ENCODE measurements at regions not wholly inside any gene's neighbourhood (a gene's known extent, or its start where the extent isn't known, plus 50 kb on each side); places are given as distances from the start of the nearest gene placed in this dataset.

GRCh38 chr6:147081076-147081609 lies 123.1 kb upstream of the STXBP5 start:
- H3K27ac ChIP-seq (ENCODE audit: insufficient read depth in 1 of 2, low read depth in 1 of 2, low read length in 2 of 2, poor library complexity in 1 of 2, severe bottlenecking in 2 of 2) = no peak overlapping the region
- no peaks in the 10 kb centered on the region for H3K27me3 ChIP-seq (replicated peaks in 2 of 5; ENCODE audit: control insufficient read depth in 4 of 5, insufficient read depth in 5 of 5, low read length in 4 of 5)
- H3K9me3 ChIP-seq (ENCODE audit: control extremely low read depth in 1 of 5, control insufficient read depth in 4 of 5, insufficient read depth in 2 of 5, low read depth in 1 of 5, low read length in 4 of 5) = no peaks in the 10 kb centered on the region
- no CpG with 5 or more reads among the region's 3 CpGs for WGBS (ENCODE audit: insufficient coverage)
- H3K36me3 ChIP-seq (ENCODE audit: control insufficient read depth in 4 of 4, insufficient read depth in 4 of 4, low read length in 3 of 4) = no peaks in the 10 kb centered on the region
- DNase-seq = no peak
- no peak overlapping the region for H3K4me3 ChIP-seq (ENCODE audit: control insufficient read depth in 1 of 7, extremely low read depth in 1 of 7, insufficient read depth in 4 of 7, low read depth in 2 of 7, low read length in 6 of 7)
- CTCF ChIA-PET = no interaction called here
- peaks cover 0 to 3% (median 1%) of the 10 kb centered on the region in 4 experiments for H3K4me1 ChIP-seq (ENCODE audit: control extremely low read depth in 1 of 4, control insufficient read depth in 4 of 4, insufficient read depth in 4 of 4, low read length in 3 of 4)
- POLR2A ChIA-PET = no interaction called here

GRCh38 chr6:147087641-147088040 lies 116.6 kb upstream of the STXBP5 start:
- no peak overlapping the region for H3K4me3 ChIP-seq (ENCODE audit: control insufficient read depth in 1 of 7, extremely low read depth in 1 of 7, insufficient read depth in 4 of 7, low read depth in 2 of 7, low read length in 6 of 7)
- peaks cover 0 to 2% (median 0%) of the 10 kb centered on the region in 4 experiments for H3K36me3 ChIP-seq (ENCODE audit: control insufficient read depth in 4 of 4, insufficient read depth in 4 of 4, low read length in 3 of 4)
- H3K27ac ChIP-seq (ENCODE audit: insufficient read depth in 1 of 2, low read depth in 1 of 2, low read length in 2 of 2, poor library complexity in 1 of 2, severe bottlenecking in 2 of 2) = no peak overlapping the region
- ChIA-PET POLR2A (no interaction called here), CTCF (interaction anchor here (1.4 kb wide), 1 partner anchor 29 kb away, joined by 3 read pairs; no protein-coding TSS in a partner anchor)
- H3K27me3 ChIP-seq (replicated peaks in 2 of 5; ENCODE audit: control insufficient read depth in 4 of 5, insufficient read depth in 5 of 5, low read length in 4 of 5) = no peaks in the 10 kb centered on the region
- no peaks in the 10 kb centered on the region for H3K4me1 ChIP-seq (ENCODE audit: control extremely low read depth in 1 of 4, control insufficient read depth in 4 of 4, insufficient read depth in 4 of 4, low read length in 3 of 4)
- DNase-seq = no peak
- H3K9me3 ChIP-seq (ENCODE audit: control extremely low read depth in 1 of 5, control insufficient read depth in 4 of 5, insufficient read depth in 2 of 5, low read depth in 1 of 5, low read length in 4 of 5) = peaks cover 4 to 16% (median 9%) of the 10 kb centered on the region in 5 experiments

- CTCF ChIA-PET = interaction anchor here (1.4 kb wide), 1 partner anchor 30 kb away, joined by 3 read pairs; no protein-coding TSS in a partner anchor
Measured at GRCh38 chr6:147088861-147089260, 115.4 kb upstream of the STXBP5 start.

GRCh38 chr6:147095316-147095715 lies 108.9 kb upstream of the STXBP5 start:
- DNase-seq = no peak
- ChIA-PET POLR2A (no interaction called here), CTCF (no interaction called here)
- Histone ChIP-seq H3K4me3 (ENCODE audit: control insufficient read depth in 1 of 7, extremely low read depth in 1 of 7, insufficient read depth in 4 of 7, low read depth in 2 of 7, low read length in 6 of 7) (no peak overlapping the region), H3K27ac (ENCODE audit: insufficient read depth in 1 of 2, low read depth in 1 of 2, low read length in 2 of 2, poor library complexity in 1 of 2, severe bottlenecking in 2 of 2) (no peak overlapping the region), H3K4me1 (ENCODE audit: control extremely low read depth in 1 of 4, control insufficient read depth in 4 of 4, insufficient read depth in 4 of 4, low read length in 3 of 4) (no peaks in the 10 kb centered on the region), H3K27me3 (replicated peaks in 2 of 5; ENCODE audit: control insufficient read depth in 4 of 5, insufficient read depth in 5 of 5, low read length in 4 of 5) (no peaks in the 10 kb centered on the region), H3K9me3 (ENCODE audit: control extremely low read depth in 1 of 5, control insufficient read depth in 4 of 5, insufficient read depth in 2 of 5, low read depth in 1 of 5, low read length in 4 of 5) (peaks cover 0 to 6% (median 0%) of the 10 kb centered on the region in 5 experiments), H3K36me3 (ENCODE audit: control insufficient read depth in 4 of 4, insufficient read depth in 4 of 4, low read length in 3 of 4) (no peaks in the 10 kb centered on the region)
- WGBS (ENCODE audit: insufficient coverage) = 100% methylated on average over 2 of the region's 3 CpGs

More at GRCh38 chr6:147088861-147089260, 115.4 kb upstream of the STXBP5 start:
- no peak overlapping the region for H3K4me3 ChIP-seq (ENCODE audit: control insufficient read depth in 1 of 7, extremely low read depth in 1 of 7, insufficient read depth in 4 of 7, low read depth in 2 of 7, low read length in 6 of 7)
- no peaks in the 10 kb centered on the region for H3K4me1 ChIP-seq (ENCODE audit: control extremely low read depth in 1 of 4, control insufficient read depth in 4 of 4, insufficient read depth in 4 of 4, low read length in 3 of 4)
- H3K27me3 ChIP-seq (replicated peaks in 2 of 5; ENCODE audit: control insufficient read depth in 4 of 5, insufficient read depth in 5 of 5, low read length in 4 of 5) = no peaks in the 10 kb centered on the region
- no CpG with 5 or more reads among the region's 1 CpG for WGBS (ENCODE audit: insufficient coverage)
- H3K36me3 ChIP-seq (ENCODE audit: control insufficient read depth in 4 of 4, insufficient read depth in 4 of 4, low read length in 3 of 4) = peaks cover 0 to 2% (median 0%) of the 10 kb centered on the region in 4 experiments
- no peak for DNase-seq
- H3K9me3 ChIP-seq (ENCODE audit: control extremely low read depth in 1 of 5, control insufficient read depth in 4 of 5, insufficient read depth in 2 of 5, low read depth in 1 of 5, low read length in 4 of 5) = peaks cover 4 to 16% (median 9%) of the 10 kb centered on the region in 5 experiments
- POLR2A ChIA-PET = interaction anchor here (0.7 kb wide), 1 partner anchor 413 kb away, joined by 3 read pairs; no protein-coding TSS in a partner anchor
- no peak overlapping the region for H3K27ac ChIP-seq (ENCODE audit: insufficient read depth in 1 of 2, low read depth in 1 of 2, low read length in 2 of 2, poor library complexity in 1 of 2, severe bottlenecking in 2 of 2)

- ChIA-PET CTCF (interaction anchor here (0.7 kb wide), 1 partner anchor 106 kb away, joined by 3 read pairs; no protein-coding TSS in a partner anchor), POLR2A (no interaction called here)
- Histone ChIP-seq H3K4me3 (ENCODE audit: control insufficient read depth in 1 of 7, extremely low read depth in 1 of 7, insufficient read depth in 4 of 7, low read depth in 2 of 7, low read length in 6 of 7) (no peak overlapping the region), H3K36me3 (ENCODE audit: control insufficient read depth in 4 of 4, insufficient read depth in 4 of 4, low read length in 3 of 4) (no peaks in the 10 kb centered on the region), H3K27ac (ENCODE audit: insufficient read depth in 1 of 2, low read depth in 1 of 2, low read length in 2 of 2, poor library complexity in 1 of 2, severe bottlenecking in 2 of 2) (no peak overlapping the region), H3K27me3 (replicated peaks in 2 of 5; ENCODE audit: control insufficient read depth in 4 of 5, insufficient read depth in 5 of 5, low read length in 4 of 5) (no peaks in the 10 kb centered on the region), H3K4me1 (ENCODE audit: control extremely low read depth in 1 of 4, control insufficient read depth in 4 of 4, insufficient read depth in 4 of 4, low read length in 3 of 4) (peaks cover 0 to 21% (median 7%) of the 10 kb centered on the region in 4 experiments), H3K9me3 (ENCODE audit: control extremely low read depth in 1 of 5, control insufficient read depth in 4 of 5, insufficient read depth in 2 of 5, low read depth in 1 of 5, low read length in 4 of 5) (no peaks in the 10 kb centered on the region)
- DNase-seq = no peak
- WGBS (ENCODE audit: insufficient coverage) = no CpG with 5 or more reads among the region's 3 CpGs
Measured at GRCh38 chr6:147099974-147100373, 104.2 kb upstream of the STXBP5 start.

GRCh38 chr6:147103007-147103406 lies 101.2 kb upstream of the STXBP5 start:
- ChIA-PET POLR2A (no interaction called here), CTCF (no interaction called here)
- H3K27me3 ChIP-seq (replicated peaks in 2 of 5; ENCODE audit: control insufficient read depth in 4 of 5, insufficient read depth in 5 of 5, low read length in 4 of 5) = no peaks in the 10 kb centered on the region
- no peak overlapping the region for H3K27ac ChIP-seq (ENCODE audit: insufficient read depth in 1 of 2, low read depth in 1 of 2, low read length in 2 of 2, poor library complexity in 1 of 2, severe bottlenecking in 2 of 2)
- DNase-seq = no peak
- H3K36me3 ChIP-seq (ENCODE audit: control insufficient read depth in 4 of 4, insufficient read depth in 4 of 4, low read length in 3 of 4) = no peaks in the 10 kb centered on the region
- H3K4me3 ChIP-seq (ENCODE audit: control insufficient read depth in 1 of 7, extremely low read depth in 1 of 7, insufficient read depth in 4 of 7, low read depth in 2 of 7, low read length in 6 of 7) = no peak overlapping the region
- no peaks in the 10 kb centered on the region for H3K9me3 ChIP-seq (ENCODE audit: control extremely low read depth in 1 of 5, control insufficient read depth in 4 of 5, insufficient read depth in 2 of 5, low read depth in 1 of 5, low read length in 4 of 5)
- peaks cover 0 to 30% (median 7%) of the 10 kb centered on the region in 4 experiments for H3K4me1 ChIP-seq (ENCODE audit: control extremely low read depth in 1 of 4, control insufficient read depth in 4 of 4, insufficient read depth in 4 of 4, low read length in 3 of 4)
- no CpG with 5 or more reads among the region's 2 CpGs for WGBS (ENCODE audit: insufficient coverage)

- POLR2A ChIA-PET = no interaction called here
- DNase-seq = peak in 2 of 3 donors; percentile 33 to 36
- Histone ChIP-seq H3K36me3 (ENCODE audit: control insufficient read depth in 4 of 4, insufficient read depth in 4 of 4, low read length in 3 of 4) (no peaks in the 10 kb centered on the region), H3K27ac (ENCODE audit: insufficient read depth in 1 of 2, low read depth in 1 of 2, low read length in 2 of 2, poor library complexity in 1 of 2, severe bottlenecking in 2 of 2) (no peak overlapping the region), H3K27me3 (replicated peaks in 2 of 5; ENCODE audit: control insufficient read depth in 4 of 5, insufficient read depth in 5 of 5, low read length in 4 of 5) (no peaks in the 10 kb centered on the region), H3K4me3 (ENCODE audit: control insufficient read depth in 1 of 7, extremely low read depth in 1 of 7, insufficient read depth in 4 of 7, low read depth in 2 of 7, low read length in 6 of 7) (no peak overlapping the region), H3K4me1 (ENCODE audit: control extremely low read depth in 1 of 4, control insufficient read depth in 4 of 4, insufficient read depth in 4 of 4, low read length in 3 of 4) (peaks cover 0 to 30% (median 7%) of the 10 kb centered on the region in 4 experiments), H3K9me3 (ENCODE audit: control extremely low read depth in 1 of 5, control insufficient read depth in 4 of 5, insufficient read depth in 2 of 5, low read depth in 1 of 5, low read length in 4 of 5) (no peaks in the 10 kb centered on the region)
- CTCF ChIA-PET = no interaction called here
Measured at GRCh38 chr6:147103694-147104093, 100.5 kb upstream of the STXBP5 start.

Data from common myeloid progenitor, CD34-positive (primary cell).